ENCODE measurements at regions not wholly inside any gene's neighbourhood (a gene's known extent, or its start where the extent isn't known, plus 50 kb on each side); places are given as distances from the start of the nearest gene placed in this dataset.

- no peak for DNase-seq
Measured at GRCh38 chr6:168228676-168229367, 90.8 kb downstream of the DACT2 start.

- no peak for DNase-seq
Measured at GRCh38 chr6:168227840-168228239, 91.7 kb downstream of the DACT2 start.

DNA sequence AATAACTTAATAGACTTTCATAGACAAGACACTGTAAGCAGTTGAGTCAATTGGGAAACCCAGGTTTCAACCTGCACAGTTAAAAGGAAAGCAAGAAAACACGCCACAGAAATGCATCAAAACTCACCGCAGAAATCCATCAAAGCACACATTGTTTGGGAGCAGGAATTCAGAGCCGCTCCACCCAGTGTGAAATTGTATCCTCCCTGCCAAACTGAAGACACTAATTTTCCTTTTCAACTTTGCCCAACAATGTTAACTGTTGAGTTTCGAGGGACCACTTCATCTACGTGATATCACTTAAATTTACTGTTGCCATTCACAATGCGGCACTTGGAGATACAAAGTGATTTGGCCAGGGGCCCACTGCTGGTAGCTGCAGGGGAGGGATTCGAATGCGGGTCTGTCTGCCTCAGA, 92.7 kb downstream of the DACT2 start:
- DNase-seq: peak in 2 of 3 donors; percentile 63 to 79

DNA sequence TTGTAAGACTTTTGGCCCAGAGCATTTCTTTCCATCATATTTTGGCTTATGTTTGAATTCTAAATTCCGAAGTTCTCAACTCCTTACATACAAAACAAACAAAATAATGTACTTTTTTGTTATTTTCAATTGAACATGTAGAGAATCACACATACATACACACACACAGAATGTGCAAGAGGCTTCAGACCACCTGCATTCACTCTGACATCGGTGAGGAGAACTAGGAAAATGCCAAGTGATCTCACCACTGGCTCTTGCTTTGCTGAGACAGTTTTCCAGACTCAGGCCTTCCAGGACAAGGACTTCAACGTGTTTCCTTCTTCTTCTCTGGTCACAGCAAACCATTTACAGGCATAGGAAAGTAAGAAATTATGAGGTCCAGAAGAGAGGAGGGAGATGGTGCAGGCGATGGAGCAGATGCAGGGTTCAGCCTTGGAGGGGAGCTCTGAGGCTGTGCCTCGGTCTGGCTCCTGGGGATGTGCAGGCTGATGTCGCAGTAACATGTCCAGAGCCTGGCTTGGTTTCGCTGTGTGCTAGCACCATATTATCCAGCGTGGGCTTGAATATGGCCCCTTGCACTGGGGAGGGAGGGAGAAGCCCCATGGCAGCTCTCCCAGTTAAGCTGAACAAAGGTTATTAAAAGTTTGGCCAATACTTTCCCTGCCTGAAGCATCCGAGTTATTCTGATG, 93.4 kb downstream of the DACT2 start:
- peak; percentile 51 to 92 (median 88) for DNase-seq

GRCh38 chr6:168225471-168225911, 94.1 kb downstream of the DACT2 start:
- DNase-seq: peak; percentile 43 to 92 (median 77)

GRCh38 chr6:168223755-168224154, 95.8 kb downstream of the DACT2 start:
- DNase-seq: no peak

DNA sequence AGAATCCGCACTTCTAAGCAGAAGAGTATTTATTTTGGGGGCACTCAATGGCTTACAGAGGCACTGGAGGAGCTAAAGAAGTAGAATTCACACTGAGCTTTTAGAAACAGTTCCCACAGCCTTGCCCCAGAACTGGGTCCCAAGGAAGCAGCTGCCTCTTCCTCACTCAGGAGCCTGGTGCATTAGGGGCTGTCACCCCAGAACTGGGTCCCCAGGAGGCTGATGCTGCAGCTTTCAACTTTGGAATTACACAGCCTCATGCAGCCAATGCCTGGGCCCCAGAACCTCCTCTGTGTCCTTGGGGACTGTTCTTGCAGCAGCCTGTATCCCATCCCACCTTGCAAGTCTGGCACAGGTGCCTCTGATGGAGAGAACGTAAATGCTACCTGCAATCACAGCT, 96.4 kb downstream of the DACT2 start:
- DNase-seq: no peak

- peak in 1 of 3 donors; percentile 40 for DNase-seq
Measured at GRCh38 chr6:168222115-168223043, 97.2 kb downstream of the DACT2 start.

DNA sequence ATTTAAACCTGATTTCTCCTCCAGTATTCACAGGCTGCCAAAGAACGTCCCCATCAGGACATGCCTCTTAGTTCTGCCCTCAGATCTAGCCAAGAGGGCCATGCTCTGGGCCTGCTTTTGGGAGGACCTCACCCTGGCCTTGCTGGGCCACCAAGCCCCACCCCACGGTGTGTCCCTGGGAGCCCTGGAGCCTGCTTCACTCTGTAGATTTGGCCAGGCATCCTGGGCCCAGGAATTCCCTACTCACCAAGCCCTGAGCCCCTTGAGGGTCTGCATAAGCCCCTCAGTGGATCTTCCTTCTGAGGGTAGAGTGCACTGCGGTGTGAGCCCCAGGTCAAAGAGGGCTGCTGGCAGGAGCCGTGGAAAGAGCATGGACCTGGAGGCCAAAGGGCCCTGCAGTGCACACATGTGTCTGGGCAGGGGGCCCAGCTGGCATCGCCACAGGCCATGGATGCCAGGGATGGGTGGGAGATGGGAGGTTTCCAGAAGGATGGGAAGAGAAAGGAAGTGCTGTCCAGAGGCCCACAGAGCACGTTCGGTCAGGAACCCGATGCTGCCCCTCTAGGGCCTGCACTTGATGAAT, 98.0 kb downstream of the DACT2 start:
- peak in 1 of 3 donors; percentile 48 for DNase-seq

DNA sequence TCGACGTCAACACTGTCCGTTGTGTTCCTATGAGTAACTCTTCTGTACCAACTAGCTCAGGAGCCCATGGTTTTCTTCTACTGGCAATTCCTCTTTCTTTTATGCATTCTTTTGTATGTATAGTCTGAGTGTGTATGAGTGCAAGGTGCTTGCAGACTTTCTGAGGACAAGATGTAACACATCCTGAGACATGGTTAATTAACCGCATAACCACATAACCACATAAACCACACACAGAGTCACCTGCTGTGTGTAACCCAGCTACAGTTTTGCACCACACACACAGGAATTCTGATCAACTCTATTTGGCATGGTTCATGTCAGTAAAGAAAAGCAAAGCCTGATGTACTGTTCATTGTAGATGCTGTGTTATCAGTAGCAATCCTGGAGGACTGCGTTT, 98.6 kb downstream of the DACT2 start:
- DNase-seq: no peak

- DNase-seq: no peak
Measured at GRCh38 chr6:168219804-168220203, 99.8 kb downstream of the DACT2 start.

DNA sequence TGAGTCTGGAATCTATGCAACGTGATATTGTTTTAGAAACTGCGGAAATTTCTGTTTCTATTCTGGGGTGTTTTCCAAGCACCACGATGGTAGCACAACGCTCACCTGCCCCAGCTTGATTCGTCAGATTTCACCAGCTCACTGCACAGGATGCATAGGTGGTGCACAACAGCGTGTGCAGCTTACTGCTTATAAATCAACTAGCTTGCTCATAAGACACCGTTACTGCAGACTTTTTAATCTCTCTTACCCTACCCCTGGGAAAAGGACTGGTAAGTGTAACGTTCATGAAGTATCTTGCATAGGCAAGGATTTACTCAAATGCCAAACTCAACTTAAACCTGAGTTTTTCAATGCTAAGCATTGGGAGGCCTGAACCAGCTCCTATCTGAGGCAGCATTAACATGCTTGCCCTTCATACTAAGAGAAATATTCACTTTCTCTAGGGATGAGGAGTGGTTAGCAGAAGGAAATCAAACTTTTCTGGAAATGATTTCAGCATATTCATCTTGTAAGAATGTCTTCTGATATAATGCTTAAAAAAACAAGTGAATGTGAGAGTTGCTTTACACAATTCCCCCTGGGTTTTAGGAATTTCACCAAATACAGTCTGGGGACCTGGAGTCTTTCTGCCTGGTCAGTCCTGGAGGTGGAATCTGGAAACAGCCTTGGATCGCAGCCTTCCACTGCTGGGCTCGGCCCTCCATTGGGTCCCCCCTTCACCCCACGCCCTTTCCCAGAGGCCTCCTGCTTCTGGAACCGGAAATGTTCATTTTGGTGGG, 100.6 kb downstream of the DACT2 start:
- DNase-seq: peak; percentile 63 to 85 (median 74)

DNA sequence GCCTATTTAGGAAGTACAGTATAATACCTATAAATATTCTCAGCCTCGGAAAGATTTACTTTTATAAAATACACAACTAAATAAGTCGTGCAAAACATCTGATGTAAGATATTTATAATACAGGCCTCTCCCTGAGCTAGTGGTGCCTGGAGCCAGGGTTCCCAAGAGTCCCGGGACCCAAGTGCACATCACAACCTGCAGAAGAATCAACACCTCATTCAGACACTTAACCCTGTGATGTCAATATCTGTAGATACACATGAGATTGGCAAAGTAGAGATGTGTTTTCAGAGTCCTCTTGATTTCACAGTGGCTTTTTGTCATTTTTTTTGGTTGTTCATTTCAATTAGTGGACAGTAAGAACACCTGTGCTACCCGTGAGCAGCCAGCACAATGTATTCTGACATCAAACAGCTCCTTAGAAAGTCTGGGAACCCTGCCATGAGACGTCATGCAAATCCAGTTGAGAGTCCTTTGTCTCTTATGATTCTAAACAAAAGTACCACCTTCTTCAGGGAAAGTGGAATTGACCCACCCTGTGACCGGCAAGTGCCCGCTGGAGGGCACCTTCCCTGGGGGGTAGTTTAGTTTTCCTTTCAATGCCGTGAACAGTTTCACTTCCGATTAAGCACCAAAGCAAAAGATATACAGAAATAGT, 101.6 kb downstream of the DACT2 start:
- peak in 1 of 3 donors; percentile 39 for DNase-seq

DNA sequence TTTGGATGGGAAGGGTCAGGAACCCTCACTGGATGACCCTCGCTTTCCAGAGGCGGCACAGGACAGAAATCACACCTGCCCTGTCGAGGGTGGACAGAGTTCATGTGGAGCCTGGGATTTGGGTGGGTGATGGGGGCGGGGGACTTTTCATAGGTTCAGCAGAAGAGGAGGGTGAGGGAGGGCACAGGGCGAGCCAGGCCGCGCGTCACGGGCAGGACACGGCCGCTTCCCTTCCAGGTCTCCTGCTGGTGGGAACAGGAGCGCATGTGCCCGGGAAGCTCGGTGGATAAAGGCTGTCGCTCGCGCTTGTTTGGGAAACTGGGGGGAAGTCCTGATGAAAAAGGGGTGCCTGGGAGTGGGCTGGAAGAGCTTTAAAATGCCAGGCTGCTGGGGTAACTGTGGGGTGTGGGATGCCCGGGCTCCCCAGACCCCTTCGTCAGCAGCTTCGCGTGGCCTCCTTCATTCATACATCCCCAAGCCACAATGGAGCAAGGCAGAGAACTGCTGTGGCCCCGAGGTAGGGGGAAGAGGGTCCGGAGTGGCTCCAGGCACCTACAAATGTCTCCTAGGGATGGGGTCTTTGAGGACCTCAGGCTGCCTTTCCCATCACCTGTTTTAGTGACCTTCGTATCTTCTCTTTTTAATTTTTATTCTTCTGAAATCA, 102.2 kb downstream of the DACT2 start:
- no peak for DNase-seq

DNA sequence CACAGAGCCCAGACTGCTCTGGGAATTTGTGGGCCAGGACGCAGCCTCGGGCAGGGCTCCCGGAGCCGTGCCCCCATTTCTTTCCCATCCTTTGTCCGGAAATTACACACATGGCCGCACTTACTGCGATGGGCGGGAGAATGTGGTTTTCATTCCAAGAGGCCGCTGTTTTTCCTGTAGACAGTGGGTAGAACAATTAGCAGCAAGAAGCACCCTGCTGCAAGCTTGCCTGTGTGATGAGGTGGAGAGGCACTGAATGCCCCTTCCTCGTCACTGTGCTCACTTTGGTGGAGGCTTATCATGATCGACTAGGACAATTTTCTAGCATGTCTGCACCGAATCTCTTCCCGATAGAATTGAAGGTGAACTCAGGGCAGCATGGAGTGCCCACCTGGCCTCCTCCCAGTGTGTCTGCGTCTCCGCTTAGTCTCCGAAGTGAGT, 102.8 kb downstream of the DACT2 start:
- DNase-seq: peak in 1 of 3 donors; percentile 36

GRCh38 chr6:168216117-168216516, 103.5 kb downstream of the DACT2 start:
- DNase-seq: no peak

DNA sequence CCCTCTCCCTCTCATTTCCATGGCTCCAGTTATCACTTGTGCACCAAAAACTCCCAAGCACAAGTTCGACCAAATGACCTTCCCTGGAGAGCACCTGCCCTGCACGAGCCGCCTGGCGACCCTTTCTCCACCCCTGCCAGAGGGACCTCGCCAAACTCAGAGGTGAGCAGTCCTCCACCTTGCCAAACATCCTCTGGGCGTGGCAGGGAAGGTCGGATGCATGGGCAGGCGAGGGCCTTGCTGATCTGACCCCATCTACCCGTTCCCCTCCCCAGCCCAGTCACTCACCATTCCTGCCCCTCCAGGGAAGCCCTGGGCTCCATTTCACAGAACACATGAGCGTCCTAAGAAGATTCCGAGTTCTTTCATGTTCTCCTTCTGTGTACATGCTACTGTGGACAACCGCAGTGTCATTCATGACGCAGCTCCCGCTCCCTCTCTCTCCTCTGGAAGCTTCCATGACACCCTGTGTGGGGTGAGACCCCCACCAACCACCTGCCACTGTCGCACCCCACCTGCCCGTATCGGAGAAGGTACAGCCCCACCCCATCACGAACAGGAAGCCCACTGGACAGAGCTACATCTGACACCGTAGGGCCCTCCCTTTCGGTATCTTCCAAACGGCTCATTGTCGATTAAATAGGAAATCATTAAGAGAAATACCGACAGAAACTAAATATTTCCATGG, 104.3 kb downstream of the DACT2 start:
- no peak for DNase-seq

DNA sequence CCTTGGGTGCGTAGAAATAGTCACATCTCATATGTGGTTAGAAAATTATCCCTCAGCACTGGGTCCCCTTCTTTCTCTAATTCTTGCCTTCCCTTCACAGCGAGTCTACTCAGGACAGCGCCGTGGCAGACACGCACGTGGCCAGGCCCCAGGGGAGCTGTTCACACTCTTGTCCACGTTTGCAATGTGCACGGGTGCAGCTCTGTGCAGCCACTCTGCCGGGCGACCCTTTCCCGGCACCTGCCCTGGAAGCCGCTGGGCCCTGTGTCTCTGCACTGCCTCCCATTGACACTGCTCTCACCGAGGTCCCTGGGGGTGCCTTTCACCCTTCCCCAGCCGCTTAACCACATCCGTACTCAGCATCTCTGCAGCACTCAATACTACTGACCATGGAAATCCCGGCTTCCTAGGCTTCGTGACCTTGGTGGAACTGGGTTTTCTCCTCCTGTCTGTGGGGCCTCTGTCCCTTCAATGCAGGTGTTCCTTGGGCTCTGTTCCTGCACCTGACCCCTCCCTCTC, 104.9 kb downstream of the DACT2 start:
- no peak for DNase-seq

- no peak for DNase-seq
Measured at GRCh38 chr6:168213121-168213524, 106.5 kb downstream of the DACT2 start.

Data from muscle of back (tissue), 3 donors.